GM23338 (cell line): ENCODE measurements at regions not wholly inside any gene's neighbourhood (a gene's known extent, or its start where the extent isn't known, plus 50 kb on each side); places are given as distances from the start of the nearest gene placed in this dataset.

ENCODE experiments used
- CREB1 ChIP-seq: fragments of 250-450 bp; sonication (Bioruptor Pico); IDR thresholded peaks from 2 replicates; pipeline ENCODE4 v1.5.0; 2020; ENCODE audit warnings: low read depth, mild to moderate bottlenecking, moderate library complexity
- CTCF ChIP-seq, 2 experiments: fragments of 200-600 bp in 1 of 2; sonication (generic) in 1 of 2; conservative IDR thresholded peaks; 2 replicates each; pipeline versions ENCODE4 v1.5.1 to v1.6.1; 2016 to 2017; ENCODE audit warnings: antibody characterized with exemption in 2 of 2, low read depth in 2 of 2, mild to moderate bottlenecking in 2 of 2, moderate library complexity in 1 of 2
- EZH2 ChIP-seq: fragments of 200-600 bp; sonication (generic); IDR thresholded peaks from one replicate; pipeline ENCODE4 v1.8.0; 2017; ENCODE audit warnings: antibody characterized with exemption, mild to moderate bottlenecking, low read depth; ENCODE audit not compliant: unreplicated experiment
- POLR2AphosphoS5 ChIP-seq: IDR thresholded peaks from 2 replicates; pipeline ENCODE4 v1.6.1; 2016; ENCODE audit warnings: antibody characterized with exemption, low read depth
- STAT1 ChIP-seq: IDR thresholded peaks from one replicate; pipeline ENCODE4 v1.6.1; 2016; ENCODE audit warnings: antibody characterized with exemption; ENCODE audit not compliant: unreplicated experiment

DNA sequence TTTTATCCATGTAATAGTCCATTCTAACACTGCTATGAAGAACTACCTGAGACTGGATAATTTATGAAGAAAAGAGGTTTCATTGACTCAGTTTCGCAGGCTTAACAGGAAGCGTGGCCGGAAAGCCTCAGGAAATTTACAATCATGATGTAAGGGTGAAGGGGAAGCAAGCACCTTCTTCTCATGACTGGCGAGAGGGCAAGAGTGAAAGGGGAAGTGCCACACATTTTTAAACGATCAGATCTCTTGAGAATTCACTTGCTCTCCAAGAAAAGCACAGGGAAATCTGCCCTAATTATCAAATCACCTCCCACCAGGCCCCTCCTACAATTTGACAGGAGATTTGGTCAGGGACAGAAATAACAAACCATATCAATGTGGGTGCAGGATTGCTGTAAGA lies 859.7 kb downstream of the EPHA7 start:
- TF ChIP-seq CTCF (conservative IDR thresholded peaks at IDR 0.05; ENCODE audit: low read depth in 2 of 2) = no peak
- no peak for TF ChIP-seq STAT1
- TF ChIP-seq CREB1 (CRISPR knock-in tag) = no peak
- TF ChIP-seq POLR2AphosphoS5 = no peak
- no peak for TF ChIP-seq EZH2
